Hepatocyte (in vitro differentiated cells): ENCODE measurements at regions not wholly inside any gene's neighbourhood (a gene's known extent, or its start where the extent isn't known, plus 50 kb on each side); places are given as distances from the start of the nearest gene placed in this dataset.

Experiments used
- DNase-seq: peaks from one replicate; pipeline ENCODE4 v3.0.0-alpha.2; 2016; ENCODE audit warnings: low spot score
- H2AFZ ChIP-seq: fragments of 200-600 bp; sonication (generic); 2 replicates; pipeline ENCODE4 v1.6.0; 2016; ENCODE audit warnings: antibody characterized with exemption, mild to moderate bottlenecking
- H3K27ac ChIP-seq: fragments of 200-600 bp; sonication (generic); 2 replicates; pipeline ENCODE4 v1.5.1; 2016; ENCODE audit warnings: mild to moderate bottlenecking
- H3K27me3 ChIP-seq: fragments of 200-600 bp; sonication (generic); 2 replicates; pipeline ENCODE4 v1.6.1; 2016
- H3K36me3 ChIP-seq: fragments of 200-600 bp; sonication (generic); replicated peaks from 2 replicates; pipeline ENCODE4 v1.5.1; 2016; ENCODE audit warnings: low read depth; ENCODE audit not compliant: insufficient read depth
- H3K4me1 ChIP-seq: fragments of 200-600 bp; sonication (generic); 2 replicates; pipeline ENCODE4 v1.5.1; 2016; ENCODE audit warnings: mild to moderate bottlenecking, moderate library complexity; ENCODE audit not compliant: insufficient read depth
- H3K4me2 ChIP-seq: fragments of 200-600 bp; sonication (generic); 2 replicates; pipeline ENCODE4 v1.6.0; 2016
- H3K4me3 ChIP-seq: fragments of 200-600 bp; sonication (generic); 2 replicates; pipeline ENCODE4 v1.5.1; 2016; ENCODE audit warnings: mild to moderate bottlenecking
- H3K79me2 ChIP-seq: fragments of 200-600 bp; sonication (generic); 2 replicates; pipeline ENCODE4 v1.6.0; 2017; ENCODE audit warnings: mild to moderate bottlenecking
- H3K9me2 ChIP-seq: fragments of 200-600 bp; sonication (generic); replicated peaks from 2 replicates; pipeline ENCODE4 v1.6.0; 2017; ENCODE audit warnings: mild to moderate bottlenecking; ENCODE audit not compliant: insufficient read depth
- H3K9me3 ChIP-seq: fragments of 200-600 bp; sonication (generic); 2 replicates; pipeline ENCODE4 v1.5.1; 2016; ENCODE audit warnings: low read depth, mild to moderate bottlenecking
- H4K20me1 ChIP-seq: fragments of 200-600 bp; sonication (generic); 2 replicates; pipeline ENCODE4 v1.6.0; 2016; ENCODE audit warnings: mild to moderate bottlenecking; ENCODE audit not compliant: insufficient read depth, poor library complexity, severe bottlenecking
- CTCF ChIP-seq: fragments of 200-600 bp; sonication (generic); IDR thresholded peaks from 2 replicates; pipeline ENCODE4 v1.5.1; 2016; ENCODE audit warnings: antibody characterized with exemption, mild to moderate bottlenecking; ENCODE audit not compliant: poor library complexity
- EZH2 ChIP-seq: fragments of 200-600 bp; sonication (generic); IDR thresholded peaks from 2 replicates; pipeline ENCODE4 v1.6.1; 2016; ENCODE audit warnings: antibody characterized with exemption, mild to moderate bottlenecking, borderline replicate concordance
- EZH2phosphoT487 ChIP-seq: fragments of 200-600 bp; sonication (generic); IDR thresholded peaks from one replicate; pipeline ENCODE4 v1.6.1; 2018; ENCODE audit warnings: antibody characterized with exemption, mild to moderate bottlenecking, low read depth, moderate library complexity; ENCODE audit not compliant: unreplicated experiment, severe bottlenecking
- WGBS: methylation state at CpG from one replicate; pipeline ENCODE4 v1.1.6; 2016; ENCODE audit warnings: low lambda C conversion rate; ENCODE audit errors: missing lambda C conversion rate; 5-methylcytosine and 5-hydroxymethylcytosine counted together

DNA sequence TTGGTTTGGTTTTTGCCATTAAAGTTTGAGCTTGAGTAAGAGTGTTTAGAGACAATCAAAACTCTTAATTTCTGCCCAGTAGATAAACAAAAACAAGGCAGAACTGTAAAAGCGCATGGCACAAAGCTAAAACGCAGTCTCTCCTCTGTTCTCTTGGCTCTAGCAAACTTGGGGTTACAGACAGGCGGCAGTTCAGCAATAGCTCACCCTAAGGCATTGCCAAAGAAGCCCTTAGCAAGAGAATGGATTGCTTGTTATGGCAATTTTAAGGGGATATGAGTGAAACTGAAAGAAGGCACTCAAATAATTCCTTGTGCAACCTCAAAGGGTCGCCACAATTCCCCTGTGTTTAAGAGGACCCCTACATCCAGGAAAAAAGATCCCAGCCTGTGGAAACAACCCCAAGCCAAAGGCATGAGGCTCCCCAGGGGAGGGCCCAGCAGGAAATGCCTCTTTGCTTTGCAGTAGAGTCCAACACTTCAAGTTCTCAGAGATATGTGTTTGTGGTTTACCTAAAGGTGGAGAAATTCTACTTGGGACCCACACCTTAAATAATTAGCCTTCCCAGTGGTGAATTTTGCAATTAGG, 317.0 kb upstream of the MPDZ start:
- Histone ChIP-seq H3K4me3 (no peak overlapping the region), H3K79me2 (no peaks in the 10 kb centered on the region), H3K27me3 (no peaks in the 10 kb centered on the region), H4K20me1 (no peaks in the 10 kb centered on the region), H3K4me1 (no peaks in the 10 kb centered on the region), H3K9me3 (no peaks in the 10 kb centered on the region), H3K27ac (no peak overlapping the region), H3K36me3 (no peaks in the 10 kb centered on the region), H2AFZ (no peak overlapping the region), H3K9me2 (no peaks in the 10 kb centered on the region), H3K4me2 (no peak overlapping the region)
- no peak for DNase-seq
- TF ChIP-seq CTCF, result no peak
- WGBS, result 74% methylated on average over 4 of the region's 4 CpGs

- H3K9me3 ChIP-seq, result no peaks in the 10 kb centered on the region
- H3K27me3 ChIP-seq, result no peaks in the 10 kb centered on the region
- no peaks in the 10 kb centered on the region for H3K9me2 ChIP-seq
- DNase-seq, result no peak
- no peak for TF ChIP-seq EZH2
- TF ChIP-seq CTCF, result no peak
- TF ChIP-seq EZH2phosphoT487, result no peak
- no peaks in the 10 kb centered on the region for H4K20me1 ChIP-seq
- 33% methylated on average over 1 of the region's 1 CpG for WGBS
- no peaks in the 10 kb centered on the region for H3K79me2 ChIP-seq
- H3K4me1 ChIP-seq, result peaks cover 5% of the 10 kb centered on the region
- no peak overlapping the region for H2AFZ ChIP-seq
- no peak overlapping the region for H3K27ac ChIP-seq
- H3K4me2 ChIP-seq, result no peak overlapping the region
- H3K4me3 ChIP-seq, result no peak overlapping the region
- H3K36me3 ChIP-seq, result no peaks in the 10 kb centered on the region
Observed at GRCh38 chr9:13590996-13591395, 311.5 kb upstream of the MPDZ start.

- H3K36me3 ChIP-seq, result no peaks in the 10 kb centered on the region
- H3K4me3 ChIP-seq, result no peak overlapping the region
- no peak overlapping the region for H3K27ac ChIP-seq
- no peaks in the 10 kb centered on the region for H3K79me2 ChIP-seq
- H3K9me3 ChIP-seq, result no peaks in the 10 kb centered on the region
- no peaks in the 10 kb centered on the region for H4K20me1 ChIP-seq
- no peaks in the 10 kb centered on the region for H3K9me2 ChIP-seq
- no peak for TF ChIP-seq EZH2
- H3K27me3 ChIP-seq, result no peaks in the 10 kb centered on the region
- no peak overlapping the region for H3K4me2 ChIP-seq
- peaks cover 5% of the 10 kb centered on the region for H3K4me1 ChIP-seq
- H2AFZ ChIP-seq, result no peak overlapping the region
- DNase-seq, result no peak
- 83% methylated on average over 2 of the region's 2 CpGs for WGBS
Observed at GRCh38 chr9:13589034-13589737, 309.7 kb upstream of the MPDZ start.

- Histone ChIP-seq H3K9me3 (no peaks in the 10 kb centered on the region), H3K79me2 (no peaks in the 10 kb centered on the region), H4K20me1 (no peaks in the 10 kb centered on the region), H2AFZ (no peak overlapping the region), H3K36me3 (no peaks in the 10 kb centered on the region), H3K27me3 (no peaks in the 10 kb centered on the region), H3K27ac (peak overlapping the region; percentile 22), H3K4me1 (peaks cover 5% of the 10 kb centered on the region), H3K9me2 (no peaks in the 10 kb centered on the region), H3K4me3 (no peak overlapping the region), H3K4me2 (no peak overlapping the region)
- DNase-seq, result no peak
- 49% methylated on average over 6 of the region's 6 CpGs for WGBS
- TF ChIP-seq EZH2phosphoT487 (no peak), CTCF (no peak), EZH2 (no peak)
Observed at GRCh38 chr9:13588151-13589033, 308.9 kb upstream of the MPDZ start.
